ENCODE measurements at regions not wholly inside any gene's neighbourhood (a gene's known extent, or its start where the extent isn't known, plus 50 kb on each side); places are given as distances from the start of the nearest gene placed in this dataset.

DNA sequence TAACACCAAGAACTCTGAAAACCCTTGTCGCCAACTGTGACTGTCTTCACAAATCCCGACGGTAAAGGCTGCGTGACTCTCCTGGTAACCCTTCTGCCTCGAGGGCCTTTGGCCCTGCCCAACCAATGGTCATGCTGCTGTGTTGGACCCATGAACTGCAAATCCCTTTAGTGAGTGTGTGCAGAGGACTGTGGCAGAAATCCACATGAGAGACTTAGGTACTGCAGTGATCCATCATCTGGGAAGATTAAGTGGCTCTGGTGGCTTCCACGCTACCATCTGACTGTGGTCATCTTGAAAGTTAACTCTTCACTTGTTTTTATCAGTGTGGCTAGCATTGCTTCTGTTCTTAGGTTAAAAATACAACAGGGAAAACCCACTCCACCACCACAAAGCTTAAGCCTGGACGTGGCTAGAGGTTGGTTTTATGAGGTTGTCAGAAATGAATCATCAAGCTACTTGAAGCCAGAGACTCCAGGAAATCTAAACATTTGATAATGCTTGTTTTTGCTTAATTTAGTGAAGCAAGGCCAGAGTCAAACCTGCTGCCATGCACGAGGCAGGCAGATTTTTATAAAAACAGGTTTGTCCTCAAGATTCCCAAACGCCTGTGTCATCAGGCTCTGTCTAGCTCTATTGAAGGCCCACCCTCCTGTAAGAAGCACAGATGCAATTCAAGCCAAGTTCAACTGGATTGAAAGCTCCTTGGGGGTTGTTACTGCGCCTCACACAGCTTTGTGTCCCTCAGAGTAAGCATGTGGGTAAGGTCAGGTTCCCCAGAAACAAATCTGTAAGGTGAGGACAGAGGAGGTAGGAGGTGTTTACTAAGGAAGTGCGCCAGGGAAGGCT, 52.7 kb upstream of the ERCC6L2 start:
- in situ Hi-C loops (cut with HindIII; ENCODE audit: low sequenced_read_pairs): no loop called here

DNA sequence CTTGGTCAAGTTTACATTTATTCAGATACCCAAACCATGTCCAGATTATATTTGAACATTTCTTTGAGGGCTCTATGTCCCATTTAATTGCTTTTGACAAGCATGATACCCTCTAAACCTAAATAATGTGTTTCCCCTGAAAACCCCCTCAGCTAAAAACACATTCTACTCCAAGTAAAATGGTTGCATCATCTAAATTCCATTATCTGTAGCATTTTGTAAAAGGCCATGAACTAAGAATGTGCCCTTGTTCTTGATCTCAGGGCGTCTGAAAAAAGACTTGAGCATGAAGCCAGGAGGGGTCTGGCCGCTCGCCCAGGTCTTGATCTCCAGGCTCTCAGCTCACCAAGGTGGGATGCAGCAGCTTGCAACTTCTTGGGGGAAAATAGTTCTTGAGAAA, 53.5 kb upstream of the ERCC6L2 start:
- in situ Hi-C loops (cut with HindIII; ENCODE audit: low sequenced_read_pairs): no loop called here

DNA sequence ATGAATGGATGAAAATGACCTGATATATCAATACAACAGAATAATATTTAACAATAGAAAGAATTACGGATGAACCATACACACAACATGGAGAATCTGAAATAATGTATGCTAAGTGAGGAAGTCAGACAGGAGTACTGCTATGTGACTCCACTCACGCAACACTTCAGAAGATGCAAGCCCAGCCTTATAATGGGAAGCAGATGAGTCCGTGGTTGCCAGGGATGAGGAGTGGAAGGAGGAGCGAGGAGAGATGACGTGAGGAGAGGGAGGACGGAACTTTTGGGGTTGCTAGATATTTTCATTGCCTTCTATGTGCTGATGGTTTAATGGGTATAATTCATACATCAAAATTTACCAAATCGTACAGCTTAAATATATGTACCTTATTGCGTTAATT, 55.4 kb upstream of the ERCC6L2 start:
- in situ Hi-C loops (cut with HindIII; ENCODE audit: low sequenced_read_pairs): no loop called here

DNA sequence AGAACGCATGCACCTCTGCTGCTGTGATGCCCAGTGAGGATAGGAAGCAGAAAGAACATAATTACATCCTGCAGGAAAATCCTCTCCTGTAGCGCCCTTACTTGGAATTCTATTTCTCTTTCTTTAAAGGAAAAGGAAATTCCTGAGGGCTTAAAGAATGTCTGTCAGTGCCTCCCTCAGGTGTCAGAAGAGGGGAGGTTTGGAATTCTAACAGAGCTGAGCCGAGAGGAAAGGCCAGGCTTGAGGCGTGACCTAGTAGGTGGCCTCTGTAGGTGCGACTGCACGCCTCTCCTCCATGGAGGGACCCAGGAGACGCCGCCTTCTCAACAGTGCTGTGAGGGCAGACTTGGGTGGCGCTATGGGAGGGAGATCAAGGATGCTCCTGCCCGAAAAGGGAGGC, 55.9 kb upstream of the ERCC6L2 start:
- in situ Hi-C loops (cut with HindIII; ENCODE audit: low sequenced_read_pairs): no loop called here

DNA sequence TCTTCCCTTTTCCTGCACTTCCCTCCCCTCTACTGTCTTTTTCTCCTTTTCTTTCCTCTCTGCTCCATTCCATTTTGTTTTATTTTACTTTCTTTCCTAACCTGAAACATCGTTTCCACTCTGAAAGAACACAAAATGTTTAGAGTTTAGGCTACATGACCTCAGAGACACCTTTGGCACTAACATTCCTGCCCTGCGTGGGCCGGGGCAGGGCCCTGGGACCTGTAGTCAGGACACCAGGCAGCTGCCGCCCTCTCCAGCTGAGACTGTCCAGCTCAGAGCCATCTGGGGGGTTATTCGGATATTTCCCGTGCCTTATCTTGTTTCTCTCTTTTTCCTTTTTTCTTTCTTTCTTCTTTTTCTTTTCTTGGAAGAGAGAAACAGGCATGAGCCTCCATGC, 58.3 kb upstream of the ERCC6L2 start:
- in situ Hi-C loops (cut with HindIII; ENCODE audit: low sequenced_read_pairs): no loop called here

DNA sequence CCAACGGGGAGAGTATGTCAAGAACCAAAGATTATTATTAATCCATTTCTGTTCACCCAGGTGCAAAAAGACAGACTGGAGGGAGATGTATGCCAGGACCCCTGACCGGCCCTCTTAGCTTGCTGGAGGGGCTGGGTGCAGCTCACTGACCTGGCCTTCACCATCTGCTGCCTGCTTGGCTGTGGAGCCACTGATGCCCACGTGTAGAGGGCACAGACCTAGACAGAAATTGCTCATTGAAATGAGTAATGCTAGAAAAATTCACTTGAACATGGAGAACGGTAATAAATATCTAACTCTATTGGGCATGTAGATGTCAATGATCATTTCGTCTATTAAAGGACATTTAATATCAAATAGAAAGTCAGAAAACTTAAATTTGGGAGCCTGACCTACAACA, 58.8 kb upstream of the ERCC6L2 start:
- in situ Hi-C loops (cut with HindIII; ENCODE audit: low sequenced_read_pairs): no loop called here

DNA sequence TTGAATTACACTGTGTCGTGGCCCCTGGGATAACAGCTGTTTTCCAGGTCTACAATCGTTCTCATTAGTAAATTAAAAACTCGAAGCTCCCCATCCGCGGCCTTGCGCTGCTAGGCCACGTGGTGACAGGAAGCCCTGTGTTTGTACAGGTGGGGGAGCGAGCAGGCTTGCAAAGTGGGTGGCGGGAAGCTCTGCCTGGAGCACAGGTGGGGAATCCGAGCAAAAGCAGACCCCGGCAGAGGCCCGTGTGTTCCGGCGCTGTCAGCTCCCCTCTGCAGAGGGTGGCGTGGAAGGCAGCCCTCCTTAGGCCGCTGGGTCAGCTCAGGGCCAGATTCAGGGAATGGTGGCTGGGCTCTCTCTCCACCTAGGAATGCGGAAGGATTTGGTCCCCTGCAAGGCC, 59.5 kb upstream of the ERCC6L2 start:
- in situ Hi-C loops (cut with HindIII; ENCODE audit: low sequenced_read_pairs): no loop called here

DNA sequence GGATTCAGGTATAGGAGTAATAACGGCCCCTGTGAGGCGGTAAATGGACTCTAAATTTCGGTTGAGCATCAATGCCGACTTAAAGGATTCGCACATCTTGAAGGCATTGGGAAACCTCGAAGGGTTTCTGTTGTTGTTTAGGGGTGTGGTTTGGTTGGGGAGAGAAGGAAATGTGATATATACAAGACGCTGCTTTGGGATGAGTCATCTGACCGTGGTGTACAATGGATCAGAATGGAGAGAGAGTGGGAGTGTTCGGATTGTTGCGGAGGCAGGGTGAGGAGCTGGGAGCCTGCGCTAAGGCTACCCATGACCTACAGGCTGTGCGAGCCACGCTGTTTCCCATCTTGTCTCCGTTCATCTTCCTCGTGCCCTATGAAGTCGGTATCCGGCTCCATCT, 60.4 kb upstream of the ERCC6L2 start:
- in situ Hi-C loops (cut with HindIII; ENCODE audit: low sequenced_read_pairs): no loop called here

DNA sequence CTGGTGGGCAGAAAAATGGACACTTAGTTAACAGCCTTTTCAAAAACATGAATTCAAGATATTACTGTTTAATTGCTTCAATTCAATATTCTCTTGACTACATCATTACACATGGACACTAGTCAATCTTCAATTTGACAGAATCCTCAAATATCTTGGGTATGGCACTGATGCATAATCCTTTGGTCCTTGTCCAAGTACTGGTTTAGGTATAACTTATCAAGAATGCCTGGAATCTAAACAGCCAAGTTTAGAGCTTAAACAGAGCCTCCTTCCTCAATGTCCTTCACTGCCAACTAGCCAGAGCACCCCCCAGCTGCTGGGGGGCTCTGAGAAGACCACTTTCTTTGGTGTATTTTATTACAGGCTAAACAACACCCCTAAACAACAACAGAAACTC, 61.6 kb upstream of the ERCC6L2 start:
- in situ Hi-C loops (cut with HindIII; ENCODE audit: low sequenced_read_pairs): loop anchor here (5.0 kb wide), 1 partner anchor 42 kb away; no protein-coding TSS in a partner anchor

DNA sequence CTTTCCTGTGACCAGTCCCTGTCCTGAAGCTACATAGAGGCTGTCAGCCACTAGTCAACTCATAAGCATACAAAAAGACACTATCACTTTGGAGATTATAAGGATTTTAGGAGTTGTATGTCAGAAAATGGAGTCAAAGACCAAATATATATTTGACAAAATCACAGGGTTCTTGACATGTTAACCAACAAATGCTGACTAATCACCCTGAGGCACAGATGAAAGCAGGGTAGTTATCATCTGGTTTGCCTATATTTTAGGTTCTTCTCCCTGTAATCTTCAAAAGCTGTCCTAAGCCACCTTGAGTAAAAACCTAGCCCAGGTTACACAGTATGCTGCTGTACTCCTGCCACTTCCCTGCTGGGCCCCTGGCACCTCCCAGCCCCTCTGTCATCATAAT, 64.7 kb upstream of the ERCC6L2 start:
- in situ Hi-C loops (cut with HindIII; ENCODE audit: low sequenced_read_pairs): loop anchor here (5.0 kb wide), 1 partner anchor 39 kb away; no protein-coding TSS in a partner anchor

DNA sequence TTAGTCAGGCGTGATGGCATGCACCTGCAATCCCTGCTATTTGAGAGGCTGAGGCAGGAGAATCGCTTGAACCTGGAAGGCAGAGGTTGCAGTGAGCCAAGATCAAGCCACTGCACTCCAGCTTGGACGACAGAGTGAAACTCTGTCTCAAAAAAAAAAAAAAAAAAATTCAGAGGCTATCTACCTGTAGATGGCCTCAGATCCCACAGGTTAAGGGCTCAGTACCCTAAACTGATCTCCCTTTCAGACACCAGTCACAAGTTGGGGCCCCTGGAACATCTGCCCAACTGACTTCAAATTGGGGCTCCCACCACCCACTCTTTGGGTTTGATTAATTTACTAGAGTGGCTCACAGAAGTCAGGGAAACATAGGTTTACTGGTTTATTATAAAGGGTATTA, 65.4 kb upstream of the ERCC6L2 start:
- in situ Hi-C loops (cut with HindIII; ENCODE audit: low sequenced_read_pairs): loop anchor here (5.0 kb wide), 1 partner anchor 38 kb away; no protein-coding TSS in a partner anchor

DNA sequence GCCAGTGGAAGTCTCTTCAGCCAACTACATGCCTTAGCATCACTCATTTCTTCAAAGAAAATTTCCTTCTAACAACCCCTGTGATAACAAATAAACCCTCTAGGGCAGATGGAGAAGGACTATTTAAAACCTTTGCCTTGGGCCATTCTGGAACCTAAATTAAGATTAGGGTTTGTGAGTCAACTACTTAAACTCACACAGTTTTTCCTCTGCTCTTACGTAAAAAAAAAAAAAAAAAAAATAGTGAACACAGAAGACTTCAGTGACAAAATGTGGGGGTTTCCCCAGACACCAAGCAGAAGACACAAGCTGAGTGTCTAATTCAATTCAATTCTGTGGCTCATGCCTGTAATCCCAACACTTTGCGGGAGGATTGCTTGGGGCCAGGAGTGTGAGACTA, 65.8 kb upstream of the ERCC6L2 start:
- in situ Hi-C loops (cut with HindIII; ENCODE audit: low sequenced_read_pairs): loop anchor here (5.0 kb wide), 1 partner anchor 37 kb away; no protein-coding TSS in a partner anchor

DNA sequence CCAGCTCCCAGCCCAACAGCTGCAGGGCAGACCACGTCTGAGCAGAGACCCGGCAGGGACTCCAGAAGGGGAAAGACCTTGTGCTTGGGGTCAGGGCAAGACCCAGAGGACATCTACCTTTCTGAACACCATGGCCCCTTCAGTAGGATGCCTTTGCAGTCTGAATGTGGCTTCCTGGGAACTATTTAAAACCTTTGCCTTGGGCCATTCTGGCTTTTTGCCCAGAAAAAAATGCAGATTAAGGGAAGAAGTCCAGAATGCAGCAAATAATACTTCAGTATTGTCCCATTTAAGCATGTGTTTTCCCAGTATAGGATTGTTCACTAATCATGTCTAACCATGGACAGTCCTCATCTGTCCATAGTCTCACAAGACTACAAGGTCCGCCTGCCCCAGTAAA, 67.5 kb upstream of the ERCC6L2 start:
- in situ Hi-C loops (cut with HindIII; ENCODE audit: low sequenced_read_pairs): no loop called here

DNA sequence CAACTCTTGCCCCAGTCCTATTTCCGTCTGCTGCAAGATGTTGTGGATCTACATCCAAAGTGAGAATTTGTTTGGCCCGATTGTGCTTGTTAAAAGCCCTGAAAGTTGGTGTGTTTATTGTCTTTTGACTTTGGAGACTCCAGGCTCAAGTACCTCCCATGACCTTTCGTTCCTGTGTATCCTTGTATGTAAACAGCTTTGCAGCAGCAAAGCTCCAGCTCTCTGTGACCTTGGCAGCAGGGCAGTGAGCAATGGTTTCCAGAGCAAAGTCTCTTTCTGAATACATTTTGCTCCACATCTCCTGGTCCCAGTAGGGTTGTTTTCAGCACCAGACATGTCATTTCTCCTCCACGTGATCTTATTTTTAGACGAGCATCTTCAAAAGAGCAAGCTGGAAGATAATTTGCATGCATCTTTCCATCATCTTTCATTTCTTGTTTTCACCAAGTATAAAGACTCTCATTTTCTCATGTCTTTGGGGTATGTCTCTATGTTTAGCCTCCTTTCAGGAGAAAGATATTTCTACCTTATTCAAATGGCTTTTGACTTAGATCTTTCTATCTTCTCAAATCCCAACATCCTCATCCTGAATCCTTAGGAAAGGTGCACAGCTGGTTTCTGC, 68.1 kb upstream of the ERCC6L2 start:
- in situ Hi-C loops (cut with HindIII; ENCODE audit: low sequenced_read_pairs): no loop called here

DNA sequence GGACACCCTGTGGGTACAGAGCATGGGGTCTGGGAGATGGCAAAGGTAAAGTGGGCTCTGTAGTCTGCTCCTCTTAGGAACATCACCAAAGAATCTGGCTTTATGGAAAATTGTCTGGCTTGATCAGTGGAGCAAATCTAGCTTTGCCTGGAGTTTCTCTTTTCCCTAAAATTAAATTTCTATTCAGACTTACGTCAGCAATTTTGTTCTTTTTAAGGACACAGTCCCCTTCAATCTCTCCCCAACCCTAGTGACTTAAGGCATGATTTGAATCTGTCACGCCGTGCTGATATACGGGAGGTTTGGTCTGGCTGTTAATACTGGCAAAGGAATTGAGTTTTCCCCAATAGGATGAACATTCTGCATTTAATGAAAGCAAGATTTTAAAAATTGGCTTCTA, 72.3 kb upstream of the ERCC6L2 start:
- in situ Hi-C loops (cut with HindIII; ENCODE audit: low sequenced_read_pairs): no loop called here

DNA sequence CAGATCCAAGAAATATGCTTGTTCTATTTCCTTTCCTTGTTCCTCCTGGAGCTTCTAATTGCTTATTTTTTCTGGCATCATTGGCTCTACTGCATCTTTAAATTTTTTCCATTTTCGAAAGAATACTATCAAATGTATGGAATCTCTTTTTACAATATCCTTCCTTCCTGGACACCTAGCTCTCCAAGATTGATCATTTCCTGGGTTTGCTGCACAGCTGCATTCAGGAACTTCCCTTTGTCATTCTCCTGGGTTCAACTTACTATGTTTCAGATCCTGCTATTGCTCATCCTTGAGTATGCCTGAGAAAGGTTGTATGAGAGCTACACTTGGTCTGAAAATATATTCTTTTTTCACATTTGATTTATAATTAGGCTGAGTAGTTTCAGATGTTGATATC, 73.7 kb upstream of the ERCC6L2 start:
- in situ Hi-C loops (cut with HindIII; ENCODE audit: low sequenced_read_pairs): no loop called here

DNA sequence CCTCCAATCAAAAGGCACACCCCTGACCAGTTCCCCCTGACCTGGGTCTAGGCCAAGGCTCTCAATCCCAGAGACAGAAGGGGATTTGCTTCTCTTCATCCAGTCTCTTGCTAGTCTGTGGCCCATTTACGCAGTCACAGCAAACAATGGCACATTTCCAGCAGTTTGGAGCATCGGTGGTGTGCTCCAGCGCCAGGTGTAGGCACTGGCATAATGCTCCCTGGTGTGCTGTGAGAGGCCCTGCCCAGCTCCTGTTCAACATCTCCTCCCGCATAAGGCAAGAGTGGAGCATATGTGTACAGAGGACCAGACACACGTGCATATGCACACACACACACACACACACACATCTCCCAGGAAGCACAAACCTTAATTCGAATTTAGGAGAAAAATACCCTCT, 79.5 kb upstream of the ERCC6L2 start:
- in situ Hi-C loops (cut with HindIII; ENCODE audit: low sequenced_read_pairs): no loop called here

DNA sequence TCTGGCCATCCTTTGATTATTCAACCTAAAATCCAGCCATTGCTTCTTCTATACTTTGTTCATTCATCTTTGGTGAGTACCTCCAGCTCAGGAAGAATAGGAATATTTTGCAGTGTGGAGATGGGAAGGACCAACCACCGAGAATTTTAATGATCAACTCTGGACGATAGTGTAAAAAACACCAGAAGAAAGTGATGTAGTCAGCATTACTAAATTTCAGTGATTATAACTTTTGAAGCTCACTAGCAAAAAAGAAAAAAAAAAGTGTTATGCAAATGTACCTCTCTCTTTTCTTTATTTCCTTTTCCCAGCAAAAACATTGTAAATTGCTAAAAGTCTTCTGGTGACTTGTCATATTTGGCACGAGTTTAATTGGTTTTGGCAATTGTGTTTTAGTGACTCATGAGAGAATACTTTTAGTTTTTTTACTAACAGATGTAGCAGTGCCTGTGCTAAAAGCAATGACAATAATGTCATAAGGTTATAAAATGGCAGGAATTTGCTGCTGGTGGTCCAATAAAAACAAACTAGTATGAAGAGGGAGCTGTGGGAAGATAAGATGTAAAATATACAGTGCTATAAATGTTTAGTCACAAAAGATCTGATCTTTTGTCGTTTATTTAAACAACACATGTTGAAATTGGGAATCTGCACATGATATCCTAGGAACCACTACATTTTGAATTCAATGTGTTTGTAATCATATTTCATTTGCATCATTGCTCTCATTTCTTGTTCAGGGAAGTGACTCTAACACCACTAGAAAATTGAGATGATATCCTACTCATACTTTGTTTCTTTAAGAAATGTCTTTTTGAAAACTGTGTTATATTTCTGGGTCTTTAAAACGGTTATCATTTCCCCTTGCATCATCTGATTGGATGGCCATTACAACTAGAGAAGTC, 81.3 kb upstream of the ERCC6L2 start:
- in situ Hi-C loops (cut with HindIII; ENCODE audit: low sequenced_read_pairs): no loop called here

DNA sequence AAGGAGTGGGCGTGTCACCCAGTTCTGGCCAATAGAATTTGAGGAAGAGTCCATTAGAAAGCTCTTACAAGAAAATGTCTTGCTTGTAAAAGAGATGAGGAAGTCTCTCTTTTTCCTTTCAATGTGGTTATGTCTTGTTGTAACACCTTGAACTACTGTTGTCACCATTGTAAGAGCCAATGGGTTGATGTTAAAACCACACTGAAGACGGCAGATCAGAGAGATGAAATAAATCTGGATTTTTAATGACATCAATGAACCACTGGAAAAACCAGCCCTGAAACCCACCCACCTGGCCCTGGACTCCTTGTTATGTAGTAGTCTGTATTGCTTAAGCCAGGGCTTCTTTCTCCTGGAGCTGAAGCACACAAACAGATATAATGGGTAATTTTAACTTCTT, 83.8 kb upstream of the ERCC6L2 start:
- in situ Hi-C loops (cut with HindIII; ENCODE audit: low sequenced_read_pairs): no loop called here

DNA sequence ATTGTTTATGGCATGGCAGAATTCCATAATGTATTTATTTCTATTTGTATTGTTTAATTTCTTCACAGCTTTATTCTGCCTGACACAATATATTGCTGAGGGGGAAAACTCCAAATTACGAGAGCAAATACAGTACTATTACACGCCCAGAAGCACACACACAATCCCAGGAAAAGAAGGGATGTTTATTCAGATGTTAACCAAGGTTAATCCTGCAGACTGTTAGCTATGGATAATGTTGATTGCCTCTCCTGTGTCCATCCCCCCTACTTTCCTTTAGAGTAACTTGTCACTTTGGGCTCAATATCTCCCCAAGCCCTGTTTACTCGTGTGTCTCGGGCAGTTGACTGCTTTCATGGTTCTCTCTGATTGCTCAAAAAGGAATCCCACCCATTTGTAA, 84.2 kb upstream of the ERCC6L2 start:
- in situ Hi-C loops (cut with HindIII; ENCODE audit: low sequenced_read_pairs): no loop called here

DNA sequence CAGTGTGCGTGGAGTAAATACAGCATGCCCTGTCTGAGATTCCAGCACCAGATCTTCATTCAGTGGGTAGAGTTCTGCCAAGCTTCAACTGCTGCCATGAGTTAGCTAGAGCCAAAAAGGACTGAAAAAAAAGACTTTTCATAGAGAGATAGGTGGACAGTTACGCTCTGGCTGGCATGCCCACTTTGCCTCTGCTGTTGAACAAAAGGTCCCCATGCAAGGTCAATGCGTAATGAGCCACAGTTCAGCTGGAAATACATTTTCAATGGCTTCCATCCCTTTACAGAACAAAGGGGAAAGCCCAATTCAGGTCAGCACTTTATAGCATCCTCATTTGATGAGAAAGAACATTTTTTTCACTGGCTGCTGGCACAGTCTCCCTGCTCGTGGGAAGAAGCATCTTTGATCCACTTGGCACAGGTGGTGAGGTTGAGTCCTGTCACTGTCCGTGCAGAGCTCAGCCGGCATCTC, 86.9 kb upstream of the ERCC6L2 start:
- in situ Hi-C loops (cut with HindIII; ENCODE audit: low sequenced_read_pairs): no loop called here
